SH-SY5Y (cell line): ENCODE measurements at regions not wholly inside any gene's neighbourhood (a gene's known extent, or its start where the extent isn't known, plus 50 kb on each side); places are given as distances from the start of the nearest gene placed in this dataset.

Source experiments
- GATA2 ChIP-seq: IDR thresholded peaks from 2 replicates; pipeline ENCODE4 v1.6.1; 2011; ENCODE audit warnings: mild to moderate bottlenecking, low read depth, low read length
- GATA3 ChIP-seq: IDR thresholded peaks from 2 replicates; pipeline ENCODE4 v1.6.1; 2011; ENCODE audit warnings: low read depth, mild to moderate bottlenecking, low read length, moderate library complexity

GRCh38 chr2:17337507-17337906 lies 180.7 kb downstream of the RAD51AP2 start:
- no peak for TF ChIP-seq GATA3
- no peak for TF ChIP-seq GATA2
